Neural progenitor cell (in vitro differentiated cells): ENCODE measurements at regions not wholly inside any gene's neighbourhood (a gene's known extent, or its start where the extent isn't known, plus 50 kb on each side); places are given as distances from the start of the nearest gene placed in this dataset.

Experiments used
- CTCF ChIP-seq: fragments of 200-600 bp; sonication (generic); IDR thresholded peaks from 2 replicates; pipeline ENCODE4 v1.5.1; 2017; ENCODE audit warnings: antibody characterized with exemption, mild to moderate bottlenecking
- EZH2 ChIP-seq: fragments of 200-600 bp; sonication (generic); IDR thresholded peaks from 2 replicates; pipeline ENCODE4 v1.6.1; 2017; ENCODE audit warnings: antibody characterized with exemption, mild to moderate bottlenecking, moderate library complexity
- EZH2phosphoT487 ChIP-seq: fragments of 200-600 bp; sonication (generic); IDR thresholded peaks from 2 replicates; pipeline ENCODE4 v1.6.1; 2017; ENCODE audit warnings: antibody characterized with exemption

GRCh38 chr12:56866493-56866892 is 67.7 kb downstream of the SDR9C7 start:
- TF ChIP-seq CTCF, result no peak
- TF ChIP-seq EZH2, result no peak
- TF ChIP-seq EZH2phosphoT487, result no peak
